Stimulated activated naive CD4-positive, alpha-beta T cell (primary cell): ENCODE measurements at regions not wholly inside any gene's neighbourhood (a gene's known extent, or its start where the extent isn't known, plus 50 kb on each side); places are given as distances from the start of the nearest gene placed in this dataset.

ENCODE experiments used
- DNase-seq, 6 experiments: peaks; one replicate each; lab custom pipeline; 2025; lab: John Stamatoyannopoulos, UW

DNA sequence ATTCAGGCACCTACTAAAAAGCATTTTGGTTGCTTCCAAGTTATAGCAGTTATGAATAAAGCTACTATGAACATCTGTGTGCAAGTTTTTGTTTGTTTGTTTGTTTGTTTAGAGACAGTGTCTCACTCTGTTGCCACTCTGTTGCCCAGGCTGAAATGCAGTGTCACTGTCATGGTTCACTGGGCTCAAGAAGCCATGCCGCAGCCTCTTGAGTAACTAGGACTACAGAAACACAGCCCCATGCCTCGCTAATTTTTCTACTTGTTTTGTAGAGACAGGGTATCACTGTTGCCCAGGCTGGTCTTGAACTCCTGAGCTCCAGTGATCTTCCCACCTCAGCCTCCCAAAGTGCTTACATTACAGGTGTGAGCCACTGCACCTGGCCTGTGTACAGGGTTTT, 795.9 kb downstream of the EPHA7 start:
- no peak for DNase-seq

DNA sequence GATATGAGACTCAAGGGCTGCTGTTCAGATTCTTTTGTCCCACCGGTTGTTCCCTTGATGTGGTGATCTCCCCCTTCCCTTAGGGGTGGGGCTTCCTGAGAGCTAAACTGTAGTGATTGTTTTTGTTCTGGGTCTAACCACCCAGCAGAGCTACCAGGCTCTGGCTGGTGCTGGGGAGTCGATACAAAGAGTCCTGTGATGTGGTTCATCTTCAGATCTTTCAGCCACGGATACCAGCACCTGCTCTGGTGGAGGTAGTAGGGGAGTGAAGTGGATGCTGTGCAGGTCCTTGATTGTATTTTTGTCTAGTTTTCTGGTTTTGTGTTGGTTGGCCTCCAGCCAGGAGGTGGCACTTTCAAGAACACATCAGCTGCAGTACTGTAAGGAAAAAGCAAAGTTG, 801.6 kb downstream of the EPHA7 start:
- DNase-seq: no peak

DNA sequence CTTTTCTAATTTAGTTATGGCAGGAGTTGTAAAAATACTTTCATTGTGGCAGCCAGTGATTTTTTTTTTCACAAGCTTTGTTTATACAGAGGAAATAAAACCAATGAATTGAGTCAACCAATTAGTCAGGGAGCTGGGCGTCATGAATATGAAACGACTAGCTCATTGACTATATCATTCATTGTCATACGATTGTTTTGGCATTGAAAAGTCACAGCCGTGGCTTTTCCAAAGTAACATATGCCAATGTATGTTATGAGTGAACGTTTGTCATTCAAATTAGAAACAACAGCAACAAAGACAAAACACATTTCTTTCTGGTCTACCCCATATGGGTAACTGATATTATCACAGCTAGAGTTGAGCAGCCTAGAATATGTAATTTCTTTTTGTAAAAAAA, 810.6 kb downstream of the EPHA7 start:
- DNase-seq: no peak

DNA sequence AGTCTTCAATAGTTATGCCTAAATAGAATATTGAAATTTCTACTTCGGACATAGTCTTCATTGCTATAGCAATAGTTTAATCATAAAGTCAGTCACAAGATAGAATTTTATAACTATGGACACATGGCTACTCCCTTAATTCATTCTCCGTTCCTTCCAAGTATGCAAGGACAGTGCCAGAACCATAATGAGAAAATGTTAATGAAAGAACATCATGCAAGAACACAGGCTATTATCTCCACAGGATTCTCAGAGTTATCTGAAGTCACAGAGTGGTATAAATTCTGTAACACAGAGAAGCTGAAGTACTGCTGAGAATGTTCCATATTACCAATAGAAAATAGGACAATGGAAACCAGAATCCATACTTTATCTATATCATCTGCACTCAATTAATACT, 826.2 kb downstream of the EPHA7 start:
- no peak for DNase-seq

DNA sequence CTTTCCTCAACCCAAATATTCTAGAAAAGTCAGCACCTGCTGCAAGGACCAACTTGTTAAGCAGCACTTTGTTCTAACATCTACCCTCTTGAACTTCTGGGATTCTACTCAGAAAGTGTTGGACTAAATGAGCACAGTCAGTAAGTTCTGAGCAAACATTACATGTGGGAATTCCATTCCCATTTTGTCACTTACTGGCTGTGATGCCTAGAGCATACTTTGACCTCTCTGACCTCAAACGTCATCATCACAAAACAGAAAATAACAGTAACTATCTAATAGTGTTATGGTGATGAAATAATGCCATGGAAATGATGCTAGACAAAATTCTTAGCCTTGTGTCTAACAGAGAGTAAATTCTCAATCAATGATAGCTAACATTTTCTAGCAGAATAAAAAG, 829.4 kb downstream of the EPHA7 start:
- no peak for DNase-seq

DNA sequence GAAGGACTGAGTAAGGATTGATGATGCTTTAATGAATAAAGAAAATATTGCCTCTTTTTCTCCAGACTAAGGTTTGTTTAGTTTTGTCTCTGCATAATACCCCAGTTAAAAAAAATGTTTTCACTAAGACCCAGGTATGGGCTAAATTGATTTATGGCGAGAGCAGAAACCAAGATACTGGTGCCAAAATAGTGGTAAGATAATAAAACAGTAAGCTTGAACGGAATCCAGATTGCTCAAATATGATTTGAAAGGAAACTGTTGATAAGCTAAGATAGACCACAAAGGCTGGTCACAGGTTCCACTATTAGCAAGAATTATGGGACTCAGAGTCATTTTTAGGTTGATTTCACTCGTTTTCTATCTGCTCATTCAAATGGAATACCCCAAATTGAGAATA, 831.2 kb downstream of the EPHA7 start:
- DNase-seq: no peak

DNA sequence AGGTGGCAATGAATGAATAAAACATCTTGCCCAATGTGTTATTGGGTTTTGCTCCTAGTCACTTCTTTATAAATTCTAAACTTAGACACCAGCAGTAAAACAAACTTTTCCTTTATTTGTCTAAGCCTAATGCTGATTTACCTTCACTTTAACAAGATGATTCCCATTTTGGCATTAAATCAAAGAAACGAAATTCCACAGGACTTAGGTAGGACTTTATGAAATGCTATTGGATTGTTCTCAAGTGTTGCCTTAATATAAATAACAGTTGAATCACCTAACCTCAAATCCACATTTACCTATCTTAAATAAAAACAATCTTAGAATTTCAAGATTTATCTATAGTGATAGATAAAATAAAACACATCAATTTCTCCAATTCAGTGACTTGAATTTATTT, 831.8 kb downstream of the EPHA7 start:
- DNase-seq: no peak

DNA sequence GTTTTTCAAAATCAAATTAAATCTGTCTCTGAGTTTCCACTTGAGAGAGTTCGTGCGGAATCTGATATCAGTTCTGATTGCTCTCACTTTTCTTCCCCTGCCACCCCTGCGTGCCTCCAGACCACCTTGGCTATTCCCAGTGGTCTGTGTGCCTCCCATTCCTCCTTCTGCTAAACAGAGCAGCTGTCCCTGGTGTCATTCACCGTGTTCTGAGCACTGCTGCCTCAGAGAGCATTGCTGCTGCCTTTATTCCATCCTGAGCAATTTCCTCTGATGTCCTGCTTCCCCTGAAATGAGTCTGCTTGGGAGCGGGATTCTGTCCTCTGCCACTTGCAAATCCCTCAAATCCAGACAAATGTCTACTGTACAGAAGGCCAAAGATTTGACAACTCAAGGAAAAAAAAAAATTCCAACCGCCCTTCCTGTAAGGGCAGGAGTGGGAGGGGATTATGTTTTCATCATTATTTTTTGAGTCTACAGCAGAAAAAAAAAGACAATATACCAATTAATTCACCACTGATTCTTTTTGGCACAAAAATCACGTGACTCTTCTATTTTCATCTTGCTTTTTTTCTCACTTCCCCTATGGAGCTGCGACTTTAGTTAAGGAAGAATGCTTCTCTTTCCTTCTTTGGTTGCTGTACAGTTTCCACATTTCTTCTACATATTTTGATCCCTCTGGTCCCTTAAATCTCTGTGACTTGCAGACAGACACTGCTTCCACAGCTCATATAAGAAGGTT, 833.0 kb downstream of the EPHA7 start:
- DNase-seq: no peak

DNA sequence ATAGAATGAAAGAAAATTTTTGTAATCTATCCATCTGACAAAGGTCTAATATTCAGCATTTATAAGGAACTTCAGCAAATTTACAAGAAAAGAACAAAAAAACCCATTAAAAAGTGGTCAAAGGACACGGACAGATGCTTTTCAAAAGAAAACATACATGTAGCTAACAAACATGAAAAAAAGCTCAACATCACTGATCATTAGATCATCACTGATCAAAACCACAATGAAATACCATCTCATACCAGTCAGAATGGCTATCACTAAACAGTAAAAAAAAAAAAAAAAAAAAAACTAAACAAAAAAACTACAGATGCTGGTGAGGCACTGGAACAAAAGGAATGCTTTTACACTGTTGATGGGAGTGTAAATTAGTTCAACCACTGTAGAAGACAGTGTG, 837.1 kb downstream of the EPHA7 start:
- no peak for DNase-seq

DNA sequence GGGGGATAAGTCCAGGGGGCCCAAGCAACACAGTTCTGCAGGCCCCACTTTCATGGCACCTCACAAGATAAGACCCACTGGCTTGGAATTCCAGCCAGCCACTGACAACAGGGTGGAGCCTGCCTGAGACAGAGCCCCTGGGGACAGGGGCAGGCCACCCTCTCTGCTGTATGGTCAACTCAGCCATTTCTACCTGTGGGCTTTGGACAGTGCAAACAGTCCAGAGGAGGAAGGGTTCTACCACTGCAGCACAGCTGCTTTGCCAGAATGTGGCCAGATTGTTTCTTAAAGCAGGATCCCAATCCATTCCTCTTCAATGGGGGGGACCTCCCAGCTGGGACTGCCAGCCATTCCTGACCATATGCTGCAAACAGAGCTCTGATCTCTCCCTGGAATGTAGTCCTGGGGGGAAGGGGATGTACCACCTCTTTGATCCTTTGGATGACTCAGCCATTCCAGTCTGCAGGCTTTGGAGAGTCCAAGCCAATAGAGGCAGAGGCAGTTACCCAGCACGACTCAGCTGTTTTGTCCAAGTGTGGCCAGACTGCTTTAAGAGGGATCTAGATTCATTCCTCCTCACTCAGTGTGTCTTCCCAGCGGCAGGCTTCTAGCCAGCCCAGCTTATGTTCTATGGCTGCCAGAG, 842.2 kb downstream of the EPHA7 start:
- no peak for DNase-seq

DNA sequence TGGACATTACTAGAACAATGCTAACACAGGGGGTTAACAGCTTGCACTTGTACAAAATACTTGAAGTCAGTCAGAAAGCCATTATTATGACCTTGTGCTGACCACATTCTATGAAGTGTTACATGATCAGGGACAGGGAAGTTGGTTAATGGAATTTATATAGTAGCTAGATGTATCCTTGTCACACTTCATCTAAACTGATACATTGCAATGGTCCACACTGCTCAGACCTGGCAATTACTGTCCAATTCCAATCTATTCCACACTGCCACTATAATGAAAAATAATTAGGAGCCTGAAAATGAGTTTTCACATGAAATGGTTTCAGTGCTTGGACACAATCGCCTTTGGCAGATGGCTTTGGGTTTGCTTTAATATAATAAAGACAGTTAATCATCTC, 850.8 kb downstream of the EPHA7 start:
- no peak for DNase-seq

DNA sequence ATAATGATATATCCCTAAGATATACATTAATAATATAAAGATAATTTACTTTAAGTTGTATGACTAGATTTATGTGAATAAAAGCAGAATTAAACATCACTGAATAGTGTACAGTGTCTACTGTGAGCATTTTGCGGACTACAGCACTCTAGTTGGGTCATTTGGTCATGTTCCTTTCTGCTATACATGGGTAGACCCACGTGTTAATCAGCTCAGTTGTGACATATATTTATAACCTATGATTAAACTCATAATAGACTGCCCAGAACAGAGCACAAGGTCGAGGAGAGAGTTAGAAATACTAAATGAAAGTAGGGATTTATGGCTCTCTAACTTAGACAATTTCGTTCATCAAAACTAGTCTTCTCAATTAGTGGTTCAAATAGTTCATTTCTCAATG, 852.7 kb downstream of the EPHA7 start:
- DNase-seq: no peak

DNA sequence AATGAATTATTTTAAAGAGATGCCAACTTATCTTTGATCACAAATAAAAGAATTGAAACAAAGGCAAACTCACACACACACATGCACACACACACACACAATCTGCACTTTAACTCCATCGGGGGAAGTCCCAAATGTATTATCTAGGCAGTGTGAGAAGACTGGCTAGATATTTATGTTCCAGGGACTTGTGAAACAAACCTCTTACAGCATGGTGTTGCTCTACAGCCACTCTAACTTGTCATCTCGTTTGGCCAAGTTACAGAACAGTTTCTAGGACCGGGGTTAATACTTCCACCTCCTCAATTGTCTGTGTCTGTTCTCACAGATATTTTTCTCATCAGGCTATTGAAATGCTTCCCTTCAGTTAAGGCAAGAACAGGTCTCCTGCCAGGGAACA, 855.0 kb downstream of the EPHA7 start:
- DNase-seq: no peak

DNA sequence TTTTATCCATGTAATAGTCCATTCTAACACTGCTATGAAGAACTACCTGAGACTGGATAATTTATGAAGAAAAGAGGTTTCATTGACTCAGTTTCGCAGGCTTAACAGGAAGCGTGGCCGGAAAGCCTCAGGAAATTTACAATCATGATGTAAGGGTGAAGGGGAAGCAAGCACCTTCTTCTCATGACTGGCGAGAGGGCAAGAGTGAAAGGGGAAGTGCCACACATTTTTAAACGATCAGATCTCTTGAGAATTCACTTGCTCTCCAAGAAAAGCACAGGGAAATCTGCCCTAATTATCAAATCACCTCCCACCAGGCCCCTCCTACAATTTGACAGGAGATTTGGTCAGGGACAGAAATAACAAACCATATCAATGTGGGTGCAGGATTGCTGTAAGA, 859.7 kb downstream of the EPHA7 start:
- DNase-seq: no peak

DNA sequence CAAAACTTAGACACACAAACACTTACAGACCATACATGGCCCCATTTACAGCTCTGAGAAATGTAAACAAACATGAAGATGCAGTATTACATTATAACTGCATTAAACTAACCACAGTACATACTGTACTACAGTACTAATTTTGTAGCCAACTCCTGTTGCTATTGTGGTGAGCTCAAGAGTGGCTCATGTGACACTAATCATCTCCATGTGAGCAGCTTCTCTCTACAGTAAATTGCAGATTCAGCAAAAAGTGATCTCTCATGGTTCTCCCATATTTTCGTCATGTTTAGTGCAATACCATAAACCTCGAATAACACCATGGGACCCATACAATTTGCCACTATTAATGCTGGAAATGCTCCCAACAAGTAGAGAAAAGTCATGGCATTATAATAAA, 860.4 kb downstream of the EPHA7 start:
- no peak for DNase-seq

DNA sequence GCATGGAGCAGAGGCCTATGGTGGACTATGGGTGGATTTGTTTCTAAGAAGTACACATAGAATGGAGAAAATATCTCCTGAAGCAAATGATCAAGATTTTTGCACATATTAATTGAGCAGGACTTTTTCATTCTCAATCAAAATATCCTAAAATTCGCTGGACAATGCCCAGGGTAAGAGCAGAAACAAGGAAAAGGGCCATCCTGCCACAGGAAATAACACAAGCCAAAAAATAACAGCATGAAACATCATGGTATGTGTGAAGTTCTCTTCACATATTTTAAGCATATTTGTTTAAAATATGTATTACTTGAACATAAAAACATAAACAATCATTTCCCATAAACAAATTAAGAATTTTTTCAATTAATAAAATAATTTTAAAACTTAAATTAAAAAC, 868.9 kb downstream of the EPHA7 start:
- DNase-seq: no peak

DNA sequence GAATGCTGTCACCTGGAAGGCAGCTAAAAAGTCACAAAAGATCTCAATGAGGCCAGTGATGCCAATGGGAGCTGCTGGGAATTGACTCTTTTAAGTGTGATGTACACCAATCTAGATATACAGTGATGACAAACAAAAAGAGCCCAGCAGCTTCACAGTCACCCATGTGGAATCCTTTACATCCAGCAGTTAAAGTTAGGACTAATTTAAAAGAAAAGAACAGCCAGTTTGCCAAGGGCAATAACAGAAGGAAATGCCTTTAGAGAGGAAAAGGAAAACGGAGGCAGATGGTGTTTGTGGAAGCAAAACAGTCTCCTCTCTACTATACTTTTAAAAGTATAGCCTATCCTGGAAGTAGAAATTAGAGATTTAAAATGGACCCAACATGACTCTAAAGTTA, 873.5 kb downstream of the EPHA7 start:
- DNase-seq: no peak

DNA sequence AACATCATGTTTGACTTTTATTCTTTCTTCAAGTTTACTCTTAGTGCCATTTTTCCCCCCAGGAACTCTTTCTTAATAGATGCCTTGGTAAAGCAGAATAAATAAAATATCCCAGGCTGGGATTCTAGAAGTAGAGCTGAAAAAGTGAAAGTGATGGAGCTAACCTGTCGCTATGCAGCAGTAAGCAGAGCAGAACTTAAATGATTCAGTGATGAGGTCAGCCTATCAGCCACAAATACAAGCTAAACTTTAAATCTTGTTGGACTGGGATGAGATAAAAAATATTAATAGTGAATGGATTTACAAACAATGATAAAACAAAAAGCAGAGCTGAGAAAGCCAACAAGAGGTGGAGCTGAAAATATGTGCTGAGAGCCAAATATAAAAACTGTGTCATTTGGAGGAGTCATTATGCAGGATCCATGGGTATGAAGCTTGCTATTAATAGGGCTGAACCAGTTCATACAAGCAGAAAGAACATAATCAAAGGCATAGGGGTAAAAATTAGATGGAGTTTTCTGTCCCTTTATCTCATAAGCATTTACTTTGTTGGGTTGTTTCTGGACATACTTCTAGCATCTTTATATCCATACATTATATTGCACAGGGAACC, 877.8 kb downstream of the EPHA7 start:
- no peak for DNase-seq

DNA sequence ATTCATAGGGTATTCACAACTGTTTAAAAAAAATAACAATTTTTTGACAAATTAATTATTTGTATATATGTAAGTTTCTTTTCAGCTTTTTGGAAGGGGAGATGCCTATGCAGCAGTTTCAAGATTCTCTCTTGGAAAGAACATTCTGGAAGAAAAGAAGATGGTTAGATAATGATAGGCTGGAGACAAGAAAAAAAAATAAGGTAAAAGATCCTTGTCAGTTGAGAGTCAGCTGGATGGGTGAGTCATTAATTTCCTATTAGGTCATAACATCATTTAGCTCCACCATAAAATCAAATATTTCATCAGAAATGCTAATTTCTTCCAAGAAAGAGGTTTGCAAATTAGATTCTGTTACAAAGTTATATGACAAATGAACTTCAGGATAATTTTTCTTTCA, 880.4 kb downstream of the EPHA7 start:
- no peak for DNase-seq

DNA sequence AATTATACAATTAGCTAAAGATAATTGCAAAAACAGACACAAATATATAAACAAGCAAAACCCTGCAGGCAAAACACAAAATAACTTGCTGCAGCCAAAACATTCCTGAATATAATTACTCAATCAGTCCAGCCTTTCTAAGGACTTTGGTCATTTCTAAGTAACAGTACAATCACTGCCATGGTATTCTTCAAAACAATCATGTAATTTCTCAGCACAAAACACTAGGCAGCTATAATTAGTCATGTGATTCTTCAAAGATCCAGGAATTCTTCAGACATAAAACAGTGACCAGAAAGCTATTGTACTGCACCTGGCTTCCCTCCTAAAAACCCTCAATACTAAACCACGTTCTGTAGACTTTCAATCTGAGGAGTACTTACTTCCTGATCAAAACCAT, 881.1 kb downstream of the EPHA7 start:
- DNase-seq: no peak

DNA sequence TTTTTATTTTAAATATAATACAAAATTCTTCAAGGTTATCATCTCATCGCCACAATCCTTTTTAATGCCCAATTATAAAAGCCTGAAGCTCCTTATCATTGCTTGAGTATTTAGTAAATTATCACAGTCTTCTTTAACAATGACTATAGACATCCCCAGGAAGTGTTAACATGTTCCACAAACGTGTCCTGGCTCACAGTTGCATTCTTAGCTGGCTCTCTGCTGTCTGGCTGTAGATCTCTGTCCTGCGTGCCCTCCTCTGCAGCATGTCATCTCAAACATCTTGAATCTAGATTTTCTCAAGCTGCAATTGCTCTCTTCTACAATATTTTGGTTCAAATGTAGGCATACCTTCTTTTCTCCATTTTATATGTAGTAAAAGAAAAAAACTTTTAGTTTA, 885.2 kb downstream of the EPHA7 start:
- DNase-seq: no peak

DNA sequence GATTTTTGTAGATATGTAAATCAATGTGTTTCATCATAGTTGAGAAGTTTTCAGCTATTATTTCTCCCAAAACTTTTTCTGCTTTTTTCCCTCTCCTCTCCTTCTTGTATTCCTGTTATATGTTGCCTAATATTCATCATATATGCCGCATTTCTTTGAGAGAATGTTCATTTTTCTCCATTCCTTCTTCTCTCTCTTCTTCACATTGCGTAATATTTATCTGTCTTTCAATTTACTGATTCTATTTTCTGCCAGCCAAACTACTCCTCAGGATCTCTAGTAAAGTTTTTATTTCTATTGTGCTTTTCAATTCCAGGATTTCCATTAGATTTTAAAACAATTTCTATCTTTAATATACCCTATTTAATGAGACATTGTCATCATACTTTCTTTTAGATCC, 896.8 kb downstream of the EPHA7 start:
- DNase-seq: no peak

DNA sequence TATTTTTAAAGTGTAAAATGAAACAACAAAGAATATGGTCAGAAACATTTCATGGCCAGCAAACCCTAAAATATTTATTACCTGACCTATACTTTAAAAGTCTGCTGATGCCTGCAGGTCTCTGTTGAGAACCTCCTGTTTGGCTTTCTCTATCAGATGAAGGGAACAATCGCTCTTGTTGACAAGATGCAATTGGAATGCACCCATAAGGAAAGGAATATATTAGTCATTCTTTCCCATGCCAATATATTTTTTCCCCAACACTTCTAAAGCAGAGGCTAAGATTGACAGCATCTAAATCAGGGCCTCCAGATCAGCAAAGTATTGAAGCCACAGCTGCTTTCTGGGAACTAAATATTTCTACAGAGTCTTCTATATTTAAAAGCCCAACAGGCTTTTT, 897.8 kb downstream of the EPHA7 start:
- DNase-seq: no peak

DNA sequence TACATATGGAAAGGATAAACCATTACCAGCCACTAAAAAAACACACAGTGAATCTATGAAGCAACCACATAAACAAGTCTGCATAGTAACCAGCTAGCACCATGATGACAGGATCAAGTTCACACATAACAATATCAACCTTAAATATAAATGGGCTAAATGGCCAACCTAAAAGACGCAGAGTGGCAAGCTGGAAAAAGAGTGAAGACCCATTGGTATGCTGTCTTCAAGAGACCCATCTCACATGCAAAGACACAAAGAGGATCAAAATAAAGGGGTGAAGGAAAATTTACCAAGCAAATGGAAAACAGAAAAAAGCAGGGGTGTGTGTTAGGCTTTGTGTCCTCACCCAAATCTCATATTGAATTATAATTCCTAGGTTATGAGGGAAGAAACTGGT, 909.2 kb downstream of the EPHA7 start:
- no peak for DNase-seq
